IPS-NIHi11 (cell line): ENCODE measurements at regions not wholly inside any gene's neighbourhood (a gene's known extent, or its start where the extent isn't known, plus 50 kb on each side); places are given as distances from the start of the nearest gene placed in this dataset.

ENCODE experiments used
- DNase-seq: peaks from one replicate; pipeline ENCODE4 v3.0.0; 2012; ENCODE audit warnings: mixed read lengths, low spot score

GRCh38 chr11:8340296-8340695 lies 76.6 kb upstream of the LMO1 start:
- no peak for DNase-seq

- peak; percentile 26 for DNase-seq
Measured at GRCh38 chr11:8339592-8340022, 75.9 kb upstream of the LMO1 start.

GRCh38 chr11:8338138-8338537 lies 74.5 kb upstream of the LMO1 start:
- peak; percentile 88 for DNase-seq

GRCh38 chr11:8337130-8337795 lies 73.6 kb upstream of the LMO1 start:
- DNase-seq = no peak

GRCh38 chr11:8336356-8337129 lies 72.9 kb upstream of the LMO1 start:
- no peak for DNase-seq

- no peak for DNase-seq
Measured at GRCh38 chr11:8335683-8336082, 72.0 kb upstream of the LMO1 start.

GRCh38 chr11:8335186-8335585 lies 71.5 kb upstream of the LMO1 start:
- DNase-seq = no peak

GRCh38 chr11:8333811-8334401 lies 70.2 kb upstream of the LMO1 start:
- no peak for DNase-seq

- no peak for DNase-seq
Measured at GRCh38 chr11:8333376-8333775, 69.7 kb upstream of the LMO1 start.

GRCh38 chr11:8332891-8333290 lies 69.2 kb upstream of the LMO1 start:
- no peak for DNase-seq

GRCh38 chr11:8332196-8332595 lies 68.5 kb upstream of the LMO1 start:
- no peak for DNase-seq

- DNase-seq = no peak
Measured at GRCh38 chr11:8331767-8332166, 68.1 kb upstream of the LMO1 start.

GRCh38 chr11:8330896-8331295 lies 67.2 kb upstream of the LMO1 start:
- no peak for DNase-seq

- DNase-seq = no peak
Measured at GRCh38 chr11:8330404-8330803, 66.7 kb upstream of the LMO1 start.

GRCh38 chr11:8329847-8330361 lies 66.2 kb upstream of the LMO1 start:
- no peak for DNase-seq

- DNase-seq = no peak
Measured at GRCh38 chr11:8329336-8329735, 65.7 kb upstream of the LMO1 start.

- peak; percentile 94 for DNase-seq
Measured at GRCh38 chr11:8328848-8329330, 65.2 kb upstream of the LMO1 start.

- DNase-seq = no peak
Measured at GRCh38 chr11:8328231-8328794, 64.6 kb upstream of the LMO1 start.

- no peak for DNase-seq
Measured at GRCh38 chr11:8327761-8328192, 64.1 kb upstream of the LMO1 start.

GRCh38 chr11:8326337-8326736 lies 62.7 kb upstream of the LMO1 start:
- DNase-seq = no peak

- DNase-seq = peak; percentile 57
Measured at GRCh38 chr11:8325591-8326304, 62.1 kb upstream of the LMO1 start.
